Endothelial cell of umbilical vein (primary cell): ENCODE measurements at regions not wholly inside any gene's neighbourhood (a gene's known extent, or its start where the extent isn't known, plus 50 kb on each side); places are given as distances from the start of the nearest gene placed in this dataset.

ENCODE experiments used
- EZH2 ChIP-seq: IDR thresholded peaks from 2 replicates; pipeline ENCODE4 v1.6.1; 2012; ENCODE audit warnings: borderline replicate concordance, low read depth, mild to moderate bottlenecking, moderate library complexity, low read length, inconsistent platforms; ENCODE audit not compliant: severe bottlenecking
- JUN ChIP-seq: IDR thresholded peaks from 2 replicates; pipeline ENCODE4 v1.6.1; 2011; ENCODE audit warnings: borderline replicate concordance, low read depth; ENCODE audit not compliant: insufficient read length, insufficient read depth
- MAX ChIP-seq: IDR thresholded peaks from 2 replicates; pipeline ENCODE4 v1.6.1; 2011; ENCODE audit not compliant: insufficient read depth, insufficient read length
- POLR2A ChIP-seq: IDR thresholded peaks from 2 replicates; pipeline ENCODE4 v1.6.1; 2012; ENCODE audit warnings: low read depth, mild to moderate bottlenecking, control low read depth, low read length
- POLR2AphosphoS5 ChIP-seq: IDR thresholded peaks from 2 replicates; pipeline ENCODE4 v1.6.1; 2012; ENCODE audit warnings: low read depth, mild to moderate bottlenecking, control low read depth, low read length, moderate library complexity; ENCODE audit not compliant: insufficient read depth
- TF ChIP-seq, protein P1 (sequence below), 2 donors: IDR thresholded peaks; 1 replicate in 1 of 2; 2 replicates in 1 of 2; pipeline ENCODE4 v1.5.1; 2011; ENCODE audit warnings: low read length in 2 of 2, mild to moderate bottlenecking in 2 of 2, moderate library complexity in 2 of 2, control low read depth in 1 of 2, inconsistent platforms in 1 of 2, low read depth in 1 of 2; ENCODE audit not compliant: insufficient read depth in 1 of 2; ENCODE audit errors: extremely low read depth in 1 of 2

DNA sequence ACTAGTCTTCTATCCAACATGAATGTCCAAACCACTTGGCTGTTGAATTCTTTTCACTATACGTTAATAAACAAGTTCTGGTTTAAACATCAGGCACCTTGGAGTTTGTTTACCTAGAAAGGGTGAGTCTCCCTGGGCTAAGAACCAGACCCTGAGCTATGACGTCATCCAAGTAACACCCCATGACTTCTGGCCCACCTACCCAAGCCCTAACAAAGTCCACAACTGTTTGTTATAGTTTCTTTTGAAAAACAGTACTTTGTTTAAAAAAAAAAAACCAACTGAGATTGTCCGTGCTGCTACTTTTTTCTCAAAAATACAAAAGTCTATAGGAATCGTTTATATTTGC lies 146.9 kb upstream of the BEND6 start:
- TF ChIP-seq, protein P1, sequence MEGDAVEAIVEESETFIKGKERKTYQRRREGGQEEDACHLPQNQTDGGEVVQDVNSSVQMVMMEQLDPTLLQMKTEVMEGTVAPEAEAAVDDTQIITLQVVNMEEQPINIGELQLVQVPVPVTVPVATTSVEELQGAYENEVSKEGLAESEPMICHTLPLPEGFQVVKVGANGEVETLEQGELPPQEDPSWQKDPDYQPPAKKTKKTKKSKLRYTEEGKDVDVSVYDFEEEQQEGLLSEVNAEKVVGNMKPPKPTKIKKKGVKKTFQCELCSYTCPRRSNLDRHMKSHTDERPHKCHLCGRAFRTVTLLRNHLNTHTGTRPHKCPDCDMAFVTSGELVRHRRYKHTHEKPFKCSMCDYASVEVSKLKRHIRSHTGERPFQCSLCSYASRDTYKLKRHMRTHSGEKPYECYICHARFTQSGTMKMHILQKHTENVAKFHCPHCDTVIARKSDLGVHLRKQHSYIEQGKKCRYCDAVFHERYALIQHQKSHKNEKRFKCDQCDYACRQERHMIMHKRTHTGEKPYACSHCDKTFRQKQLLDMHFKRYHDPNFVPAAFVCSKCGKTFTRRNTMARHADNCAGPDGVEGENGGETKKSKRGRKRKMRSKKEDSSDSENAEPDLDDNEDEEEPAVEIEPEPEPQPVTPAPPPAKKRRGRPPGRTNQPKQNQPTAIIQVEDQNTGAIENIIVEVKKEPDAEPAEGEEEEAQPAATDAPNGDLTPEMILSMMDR (IDR thresholded peaks at IDR 0.05; ENCODE audit: extremely low read depth in 1 of 2, insufficient read depth in 1 of 2, low read depth in 1 of 2, low read length in 2 of 2) = no peak
- TF ChIP-seq POLR2A (no peak), POLR2AphosphoS5 (no peak), EZH2 (no peak), JUN (no peak), MAX (no peak)
